Lung (tissue), 11 donors: ENCODE measurements at regions not wholly inside any gene's neighbourhood (a gene's known extent, or its start where the extent isn't known, plus 50 kb on each side); places are given as distances from the start of the nearest gene placed in this dataset.

Experiments used
- ATAC-seq: fragments of 200-7000 bp; cut with Tn5 transposase; one replicate; pipeline ENCODE4 v1.9.1; 2020; ENCODE audit warnings: moderate number of reproducible peaks; ENCODE audit not compliant: insufficient read depth, low FRiP score
- DNase-seq, 3 donors: peaks; one replicate each; pipeline ENCODE4 v3.0.0-alpha.2; 2013 to 2017
- H3K27ac ChIP-seq, 2 donors: one replicate each; pipeline ENCODE4 v1.5.1; 2013; ENCODE audit warnings: mild to moderate bottlenecking in 2 of 2, moderate library complexity in 2 of 2, control low read depth in 1 of 2, inconsistent platforms in 1 of 2, low read depth in 1 of 2, low read length in 1 of 2
- H3K27me3 ChIP-seq, 3 donors: one replicate each; pipeline ENCODE4 v1.5.1; 2013; ENCODE audit warnings: low read length in 2 of 3; ENCODE audit not compliant: control insufficient read depth in 3 of 3, insufficient read depth in 3 of 3
- H3K36me3 ChIP-seq, 4 donors: one replicate each; pipeline ENCODE4 v1.5.1; 2013; ENCODE audit warnings: low read length in 4 of 4, mild to moderate bottlenecking in 1 of 4, moderate library complexity in 1 of 4; ENCODE audit not compliant: control insufficient read depth in 4 of 4, insufficient read depth in 4 of 4
- H3K4me1 ChIP-seq, 5 donors: one replicate each; pipeline ENCODE4 v1.5.1; 2013; ENCODE audit warnings: low read length in 5 of 5, mild to moderate bottlenecking in 2 of 5, moderate library complexity in 1 of 5; ENCODE audit not compliant: control insufficient read depth in 5 of 5, insufficient read depth in 5 of 5
- H3K4me3 ChIP-seq: one replicate; pipeline ENCODE4 v1.5.1; 2013; ENCODE audit warnings: mild to moderate bottlenecking, control low read depth, moderate library complexity
- H3K9ac ChIP-seq, 2 donors: one replicate each; pipeline ENCODE4 v1.5.1; 2013; ENCODE audit warnings: low read length in 2 of 2, control low read depth in 1 of 2; ENCODE audit not compliant: insufficient read depth in 1 of 2
- H3K9me3 ChIP-seq, 4 donors: one replicate each; pipeline ENCODE4 v1.5.1; 2013; ENCODE audit warnings: low read length in 3 of 4, mild to moderate bottlenecking in 1 of 4, moderate library complexity in 1 of 4; ENCODE audit not compliant: control insufficient read depth in 4 of 4, insufficient read depth in 3 of 4
- CTCF ChIP-seq: IDR thresholded peaks from 2 replicates; pipeline ENCODE4 v1.5.1; 2012; ENCODE audit warnings: mild to moderate bottlenecking; ENCODE audit errors: control extremely low read depth, extremely low read depth
- WGBS, 2 donors: extraction: QIAGEN DNeasy Blood & Tissue Kit; methylation state at CpG; one replicate each; pipeline ENCODE4 v1.1.7; 2013; 5-methylcytosine and 5-hydroxymethylcytosine counted together
- donor health status: control.
- donor health status: control.
- donor health status: Bipolar disorder and iron deficiency.
- donor health status: healthy.
- donor health status: DM: yes; HTN: yes; CAD: no.

GRCh38 chr13:81658598-81659370 is 1317.9 kb upstream of the SPRY2 start:
- no peak for TF ChIP-seq CTCF
- Histone ChIP-seq H3K9me3 (peaks cover 0 to 2% (median 0%) of the 10 kb centered on the region in 4 donors), H3K27ac (no peak overlapping the region), H3K4me1 (no peaks in the 10 kb centered on the region), H3K9ac (no peak overlapping the region), H3K4me3 (no peak overlapping the region), H3K27me3 (no peaks in the 10 kb centered on the region), H3K36me3 (no peaks in the 10 kb centered on the region)
- ATAC-seq, result no peak
- DNase-seq, result no peak
- WGBS, 2 donors, result 72 to 76% methylated on average over 8 of the region's 8 CpGs

- Histone ChIP-seq H3K9ac (no peak overlapping the region), H3K4me3 (no peak overlapping the region), H3K4me1 (no peaks in the 10 kb centered on the region), H3K36me3 (no peaks in the 10 kb centered on the region), H3K9me3 (no peaks in the 10 kb centered on the region), H3K27ac (no peak overlapping the region), H3K27me3 (no peaks in the 10 kb centered on the region)
- no peak for DNase-seq
- TF ChIP-seq CTCF, result no peak
- ATAC-seq, result no peak
- 78 to 82% methylated on average over 4 of the region's 4 CpGs for WGBS, 2 donors
Observed at GRCh38 chr13:81639984-81640582, 1299.2 kb upstream of the SPRY2 start.

GRCh38 chr13:81637457-81637856 is 1296.5 kb upstream of the SPRY2 start:
- no peak for ATAC-seq
- TF ChIP-seq CTCF, result no peak
- 74 to 80% methylated on average over 2 of the region's 2 CpGs for WGBS, 2 donors
- no peak for DNase-seq
- Histone ChIP-seq H3K4me3 (no peak overlapping the region), H3K27me3 (no peaks in the 10 kb centered on the region), H3K27ac (no peak overlapping the region), H3K36me3 (no peaks in the 10 kb centered on the region), H3K4me1 (no peaks in the 10 kb centered on the region), H3K9ac (no peak overlapping the region), H3K9me3 (no peaks in the 10 kb centered on the region)
